ENCODE measurements at regions not wholly inside any gene's neighbourhood (a gene's known extent, or its start where the extent isn't known, plus 50 kb on each side); places are given as distances from the start of the nearest gene placed in this dataset.

GRCh38 chr3:162487138-162487537 is 990.5 kb downstream of the OTOL1 start:
- DNase-seq, result no peak

- no peak for DNase-seq
Observed at GRCh38 chr3:162489853-162490252, 993.2 kb downstream of the OTOL1 start.

- DNase-seq, result no peak
Observed at GRCh38 chr3:162491952-162492351, 995.3 kb downstream of the OTOL1 start.

GRCh38 chr3:162492446-162493081 is 996.0 kb downstream of the OTOL1 start:
- DNase-seq, result no peak

GRCh38 chr3:162498626-162499025 is 1002.0 kb downstream of the OTOL1 start:
- DNase-seq, result no peak

GRCh38 chr3:162507397-162507796 is 1010.8 kb downstream of the OTOL1 start:
- DNase-seq, result no peak

- DNase-seq, result no peak
Observed at GRCh38 chr3:162512488-162512887, 1015.9 kb downstream of the OTOL1 start.

- DNase-seq, result no peak
Observed at GRCh38 chr3:162517110-162517509, 1020.5 kb downstream of the OTOL1 start.

GRCh38 chr3:162521669-162522068 is 1025.1 kb downstream of the OTOL1 start:
- no peak for DNase-seq

GRCh38 chr3:162525066-162525742 is 1028.6 kb downstream of the OTOL1 start:
- no peak for DNase-seq

- no peak for DNase-seq
Observed at GRCh38 chr3:162525771-162526170, 1029.2 kb downstream of the OTOL1 start.

- DNase-seq, result no peak
Observed at GRCh38 chr3:162534431-162534830, 1037.8 kb downstream of the OTOL1 start.

- DNase-seq, result no peak
Observed at GRCh38 chr3:162538491-162538890, 1041.9 kb downstream of the OTOL1 start.

- DNase-seq, result no peak
Observed at GRCh38 chr3:162538906-162539305, 1042.3 kb downstream of the OTOL1 start.

- DNase-seq, result no peak
Observed at GRCh38 chr3:162540421-162540820, 1043.8 kb downstream of the OTOL1 start.

GRCh38 chr3:162541923-162542322 is 1045.3 kb downstream of the OTOL1 start:
- DNase-seq, result no peak

GRCh38 chr3:162544246-162544645 is 1047.6 kb downstream of the OTOL1 start:
- no peak for DNase-seq

- no peak for DNase-seq
Observed at GRCh38 chr3:162546910-162547309, 1050.3 kb downstream of the OTOL1 start.

GRCh38 chr3:162547321-162547720 is 1050.7 kb downstream of the OTOL1 start:
- no peak for DNase-seq

- no peak for DNase-seq
Observed at GRCh38 chr3:162555761-162556160, 1059.2 kb downstream of the OTOL1 start.

GRCh38 chr3:162558016-162558415 is 1061.4 kb downstream of the OTOL1 start:
- DNase-seq, result no peak

- DNase-seq, result no peak
Observed at GRCh38 chr3:162568706-162569105, 1072.1 kb downstream of the OTOL1 start.

GRCh38 chr3:162569314-162569713 is 1072.7 kb downstream of the OTOL1 start:
- no peak for DNase-seq

GRCh38 chr3:162584986-162585385 is 1088.4 kb downstream of the OTOL1 start:
- no peak for DNase-seq

- no peak for DNase-seq
Observed at GRCh38 chr3:162586591-162586990, 1090.0 kb downstream of the OTOL1 start.
